HFFc6 (cell line): ENCODE measurements at regions not wholly inside any gene's neighbourhood (a gene's known extent, or its start where the extent isn't known, plus 50 kb on each side); places are given as distances from the start of the nearest gene placed in this dataset.

Source experiments
- DNase-seq: peaks from one replicate; pipeline ENCODE4 v3.0.0-alpha.2; 2018
- H3K27ac Mint-ChIP-seq: 2 replicates; pipeline ENCODE4 v1.8.0; 2020; ENCODE audit warnings: mild to moderate bottlenecking, mixed read lengths
- H3K27me3 Mint-ChIP-seq: 2 replicates; pipeline ENCODE4 v1.8.0; 2021; ENCODE audit warnings: mild to moderate bottlenecking, moderate library complexity, mixed read lengths; ENCODE audit not compliant: insufficient read depth
- H3K36me3 Mint-ChIP-seq: 2 replicates; pipeline ENCODE4 v1.8.0; 2021; ENCODE audit warnings: low read depth, mixed read lengths
- H3K4me1 Mint-ChIP-seq: 2 replicates; pipeline ENCODE4 v1.8.0; 2020; ENCODE audit warnings: low read depth, mixed read lengths
- H3K4me3 Mint-ChIP-seq: 2 replicates; pipeline ENCODE4 v1.8.0; 2020; ENCODE audit warnings: mild to moderate bottlenecking, moderate library complexity, mixed read lengths
- H3K9me3 Mint-ChIP-seq: 2 replicates; pipeline ENCODE4 v1.8.0; 2020; ENCODE audit warnings: mild to moderate bottlenecking, mixed read lengths
- CTCF ChIP-seq: fragments of 200-600 bp; sonication (generic); IDR thresholded peaks from 2 replicates; pipeline ENCODE4 v1.5.0; 2021; ENCODE audit warnings: antibody characterized with exemption, mild to moderate bottlenecking

GRCh38 chr3:64852738-64853137 is 164.9 kb upstream of the ADAMTS9 start:
- no peaks in the 10 kb centered on the region for H3K36me3 Mint-ChIP-seq
- no peak overlapping the region for H3K4me3 Mint-ChIP-seq
- DNase-seq, result no peak
- no peaks in the 10 kb centered on the region for H3K4me1 Mint-ChIP-seq
- no peak overlapping the region for H3K27ac Mint-ChIP-seq
- peaks cover 17% of the 10 kb centered on the region for H3K9me3 Mint-ChIP-seq
- H3K27me3 Mint-ChIP-seq, result no peaks in the 10 kb centered on the region; the same call in none of the 2 replicates
- no peak for TF ChIP-seq CTCF

- no peak for TF ChIP-seq CTCF
- Mint-ChIP-seq H3K4me1 (no peaks in the 10 kb centered on the region), H3K36me3 (no peaks in the 10 kb centered on the region), H3K27me3 (no peaks in the 10 kb centered on the region; the same call in 1 of the 2 replicates), H3K9me3 (peaks cover 30% of the 10 kb centered on the region), H3K4me3 (no peak overlapping the region), H3K27ac (no peak overlapping the region)
- DNase-seq, result no peak
Measured at GRCh38 chr3:64848822-64849221, 161.0 kb upstream of the ADAMTS9 start.

- H3K9me3 Mint-ChIP-seq, result peaks cover 31% of the 10 kb centered on the region
- no peak for DNase-seq
- no peak overlapping the region for H3K4me3 Mint-ChIP-seq
- no peak for TF ChIP-seq CTCF
- no peaks in the 10 kb centered on the region for H3K4me1 Mint-ChIP-seq
- no peaks in the 10 kb centered on the region for H3K36me3 Mint-ChIP-seq
- no peak overlapping the region for H3K27ac Mint-ChIP-seq
- no peaks in the 10 kb centered on the region; the same call in 1 of the 2 replicates for H3K27me3 Mint-ChIP-seq
Measured at GRCh38 chr3:64848127-64848800, 160.5 kb upstream of the ADAMTS9 start.

- no peaks in the 10 kb centered on the region; the same call in 1 of the 2 replicates for H3K27me3 Mint-ChIP-seq
Measured at GRCh38 chr3:64844558-64844957, 156.8 kb upstream of the ADAMTS9 start.

GRCh38 chr3:64837986-64838735 is 150.4 kb upstream of the ADAMTS9 start:
- DNase-seq, result no peak
- no peak overlapping the region for H3K4me3 Mint-ChIP-seq
- no peak for TF ChIP-seq CTCF
- peaks cover 17% of the 10 kb centered on the region for H3K9me3 Mint-ChIP-seq
- no peak overlapping the region for H3K27ac Mint-ChIP-seq
- no peaks in the 10 kb centered on the region for H3K27me3 Mint-ChIP-seq
- no peaks in the 10 kb centered on the region for H3K36me3 Mint-ChIP-seq
- H3K4me1 Mint-ChIP-seq, result no peaks in the 10 kb centered on the region

More at GRCh38 chr3:64844558-64844957, 156.8 kb upstream of the ADAMTS9 start:
- no peak for TF ChIP-seq CTCF
- Mint-ChIP-seq H3K27ac (no peak overlapping the region), H3K4me1 (no peaks in the 10 kb centered on the region), H3K4me3 (no peak overlapping the region), H3K36me3 (no peaks in the 10 kb centered on the region), H3K9me3 (peaks cover 44% of the 10 kb centered on the region)
- no peak for DNase-seq
